Endothelial cell of umbilical vein (primary cell): ENCODE measurements at regions not wholly inside any gene's neighbourhood (a gene's known extent, or its start where the extent isn't known, plus 50 kb on each side); places are given as distances from the start of the nearest gene placed in this dataset.

Source experiments
- BruUV-seq: library from RNA; stranded (reverse); fragments of 400-500 nt; replicated peaks from 2 replicates; lab custom pipeline; 2021; lab: Mats Ljungman, UMichigan
- CTCF ChIA-PET: fragments of 300-600, 350-600 bp; sonication (Branson Sonifier 250); formaldehyde crosslinking; loops from one replicate; lab custom pipeline; 2021; ENCODE audit warnings: antibody characterized with exemption, inconsistent platforms; lab: Charles Lee
- POLR2A ChIA-PET: fragments of 300-600, 350-600 bp; sonication (Branson Sonifier 250); formaldehyde crosslinking; loops from one replicate; lab custom pipeline; 2021; ENCODE audit warnings: antibody characterized with exemption, inconsistent platforms; lab: Charles Lee
- DNase-seq: peaks from one replicate; pipeline ENCODE4 v3.0.0-alpha.2; 2011; ENCODE audit warnings: low read depth, low spot score
- FAIRE-seq: peaks from 2 replicates; lab custom pipeline; 2011; peaks lifted over from hg19 to GRCh38; lab: Jason Lieb, UNC
- H2AFZ ChIP-seq: 2 replicates; pipeline ENCODE4 v1.6.0; 2012; ENCODE audit warnings: low read depth, low read length, control low read depth, inconsistent platforms
- H3K27ac ChIP-seq: 2 replicates; pipeline ENCODE4 v1.5.1; 2011; ENCODE audit warnings: low read depth, mild to moderate bottlenecking, control low read depth, low read length, moderate library complexity; ENCODE audit not compliant: insufficient read depth
- H3K27me3 ChIP-seq, 2 experiments: 2 replicates each; pipeline versions ENCODE4 v1.6.0 to v1.6.1; 2011; ENCODE audit warnings: low read length in 2 of 2, mixed read lengths in 1 of 2; ENCODE audit not compliant: control insufficient read depth in 2 of 2, insufficient read depth in 2 of 2
- H3K36me3 ChIP-seq, 2 experiments: 2 replicates in 1 of 2; 3 replicates in 1 of 2; pipeline ENCODE4 v1.5.1; 2011; ENCODE audit warnings: low read length in 2 of 2, mild to moderate bottlenecking in 1 of 2, moderate library complexity in 1 of 2; ENCODE audit not compliant: control insufficient read depth in 2 of 2, insufficient read depth in 2 of 2; ENCODE audit errors: extremely low read depth in 1 of 2
- H3K4me1 ChIP-seq: 3 replicates; pipeline ENCODE4 v1.5.1; 2011; ENCODE audit warnings: mild to moderate bottlenecking, low read length; ENCODE audit not compliant: control insufficient read depth, insufficient read depth; ENCODE audit errors: extremely low read depth
- H3K4me2 ChIP-seq: 2 replicates; pipeline ENCODE4 v1.6.1; 2011; ENCODE audit warnings: low read length, control low read depth, mixed read lengths; ENCODE audit not compliant: insufficient read depth
- H3K4me3 ChIP-seq, 3 experiments: fragments of 200-600 bp in 1 of 3; sonication (generic), shearing (Covaris generic) in 1 of 3; replicated peaks in 1 of 3; 2 replicates each; pipeline ENCODE4 v1.5.1; 2011 to 2016; ENCODE audit warnings: control low read depth in 3 of 3, low read length in 3 of 3, mild to moderate bottlenecking in 2 of 3, inconsistent platforms in 1 of 3, low read depth in 1 of 3, moderate library complexity in 1 of 3; ENCODE audit not compliant: insufficient read depth in 1 of 3
- H3K79me2 ChIP-seq: 2 replicates; pipeline ENCODE4 v1.6.0; 2012; ENCODE audit warnings: low read length, inconsistent platforms; ENCODE audit not compliant: control insufficient read depth, insufficient read depth
- H3K9ac ChIP-seq: replicated peaks from 2 replicates; pipeline ENCODE3; 2011; ENCODE audit warnings: low read length, control low read depth; ENCODE audit not compliant: insufficient read depth; ENCODE audit errors: extremely low read depth
- H3K9me1 ChIP-seq: replicated peaks from 3 replicates; pipeline ENCODE4 v1.6.0; 2011; ENCODE audit warnings: mild to moderate bottlenecking, low read length; ENCODE audit not compliant: control insufficient read depth, insufficient read depth; ENCODE audit errors: extremely low read depth
- H3K9me3 ChIP-seq: replicated peaks from 2 replicates; pipeline ENCODE4 v1.5.1; 2012; ENCODE audit warnings: low read length, inconsistent platforms; ENCODE audit not compliant: control insufficient read depth, insufficient read depth
- H4K20me1 ChIP-seq: replicated peaks from 2 replicates; pipeline ENCODE3; 2011; ENCODE audit warnings: mild to moderate bottlenecking, low read length; ENCODE audit not compliant: control insufficient read depth, insufficient read depth; ENCODE audit errors: extremely low read depth
- CTCF ChIP-seq, 2 donors: IDR thresholded peaks; 1 replicate in 1 of 2; 2 replicates in 1 of 2; pipeline ENCODE4 v1.5.1; 2011; ENCODE audit warnings: low read length in 2 of 2, mild to moderate bottlenecking in 2 of 2, moderate library complexity in 2 of 2, control low read depth in 1 of 2, inconsistent platforms in 1 of 2, low read depth in 1 of 2; ENCODE audit not compliant: insufficient read depth in 1 of 2; ENCODE audit errors: extremely low read depth in 1 of 2
- EZH2 ChIP-seq: IDR thresholded peaks from 2 replicates; pipeline ENCODE4 v1.6.1; 2012; ENCODE audit warnings: borderline replicate concordance, low read depth, mild to moderate bottlenecking, moderate library complexity, low read length, inconsistent platforms; ENCODE audit not compliant: severe bottlenecking
- FOS ChIP-seq: IDR thresholded peaks from 2 replicates; pipeline ENCODE4 v1.6.1; 2011; ENCODE audit warnings: mild to moderate bottlenecking, low read length, moderate library complexity, borderline replicate concordance; ENCODE audit not compliant: insufficient read depth
- GATA2 ChIP-seq: IDR thresholded peaks from 2 replicates; pipeline ENCODE4 v1.7.0; 2011; ENCODE audit warnings: low read depth, mild to moderate bottlenecking, moderate library complexity, mixed read lengths, low read length; ENCODE audit not compliant: insufficient read length, insufficient read depth
- JUN ChIP-seq: IDR thresholded peaks from 2 replicates; pipeline ENCODE4 v1.6.1; 2011; ENCODE audit warnings: borderline replicate concordance, low read depth; ENCODE audit not compliant: insufficient read length, insufficient read depth
- MAX ChIP-seq: IDR thresholded peaks from 2 replicates; pipeline ENCODE4 v1.6.1; 2011; ENCODE audit not compliant: insufficient read depth, insufficient read length
- MYC ChIP-seq: IDR thresholded peaks from one replicate; pipeline ENCODE4 v1.6.1; 2011; ENCODE audit warnings: mild to moderate bottlenecking, low read depth, low read length
- POLR2A ChIP-seq: IDR thresholded peaks from 2 replicates; pipeline ENCODE4 v1.6.1; 2012; ENCODE audit warnings: low read depth, mild to moderate bottlenecking, control low read depth, low read length
- POLR2AphosphoS5 ChIP-seq: IDR thresholded peaks from 2 replicates; pipeline ENCODE4 v1.6.1; 2012; ENCODE audit warnings: low read depth, mild to moderate bottlenecking, control low read depth, low read length, moderate library complexity; ENCODE audit not compliant: insufficient read depth
- dilution Hi-C: fragments of 300-500 bp; cut with MboI; formaldehyde crosslinking; loops from one replicate; pipeline ENCODE4 v1.15.0; 2019; ENCODE audit warnings: low sequenced_read_pairs; ENCODE audit not compliant: extremely low pct_ligation_motif_present
- intact Hi-C: fragments of 100-400 bp; cut with micrococcal nuclease; formaldehyde crosslinking; loops from one replicate; pipeline ENCODE4 v1.10.0; 2022

GRCh38 chr18:75489493-75490190, 62.1 kb upstream of the SMIM21 start:
- no peaks in the 10 kb centered on the region for H3K9me1 ChIP-seq
- H3K4me2 ChIP-seq, result no peak overlapping the region
- H3K4me3 ChIP-seq, result no peak overlapping the region
- no peaks in the 10 kb centered on the region for H3K27me3 ChIP-seq
- BruUV-seq, result no TSS peak
- no peak for TF ChIP-seq CTCF (IDR thresholded peaks at IDR 0.05; ENCODE audit: extremely low read depth in 1 of 2, insufficient read depth in 1 of 2, low read depth in 1 of 2, low read length in 2 of 2)
- TF ChIP-seq FOS, result no peak
- TF ChIP-seq POLR2AphosphoS5, result no peak
- no peak for TF ChIP-seq POLR2A
- TF ChIP-seq GATA2, result no peak
- no peak for TF ChIP-seq EZH2
- TF ChIP-seq MAX, result no peak
- no peak for TF ChIP-seq MYC
- no peak for TF ChIP-seq JUN
- H3K27ac ChIP-seq, result no peak overlapping the region
- H4K20me1 ChIP-seq, result no peaks in the 10 kb centered on the region
- no peaks in the 10 kb centered on the region for H3K79me2 ChIP-seq
- FAIRE-seq (no peak), DNase-seq (no peak)
- H3K4me1 ChIP-seq, result no peaks in the 10 kb centered on the region
- intact Hi-C loops (no loop called here), dilution Hi-C loops (no loop called here)
- no peaks in the 10 kb centered on the region for H3K9me3 ChIP-seq
- no peak overlapping the region for H2AFZ ChIP-seq
- POLR2A ChIA-PET, result no interaction called here
- CTCF ChIA-PET, result interaction anchor here (0.8 kb wide), 1 partner anchor 10 kb away, joined by 3 read pairs; no protein-coding TSS in a partner anchor
- no peak overlapping the region for H3K9ac ChIP-seq
- H3K36me3 ChIP-seq, result no peaks in the 10 kb centered on the region
